Bronchial epithelial cell (primary cell): ENCODE measurements at regions not wholly inside any gene's neighbourhood (a gene's known extent, or its start where the extent isn't known, plus 50 kb on each side); places are given as distances from the start of the nearest gene placed in this dataset.

Experiments
- DNase-seq: peaks from one replicate; pipeline ENCODE4 v3.0.0-alpha.2; 2010; ENCODE audit warnings: low read depth
- FAIRE-seq: peaks from 2 replicates; lab custom pipeline; 2011; peaks lifted over from hg19 to GRCh38; lab: Jason Lieb, UNC
- H3K27me3 ChIP-seq: 2 replicates; pipeline ENCODE4 v1.5.1; 2011; ENCODE audit warnings: low read length; ENCODE audit not compliant: control insufficient read depth, insufficient read depth
- H3K36me3 ChIP-seq: 2 replicates; pipeline ENCODE4 v1.5.1; 2011; ENCODE audit warnings: low read length; ENCODE audit not compliant: control insufficient read depth, insufficient read depth
- H3K4me3 ChIP-seq: 2 replicates; pipeline ENCODE4 v1.5.1; 2011; ENCODE audit warnings: mild to moderate bottlenecking, low read depth, low read length, control low read depth
- CTCF ChIP-seq: IDR thresholded peaks from 2 replicates; pipeline ENCODE4 v1.5.1; 2011; ENCODE audit warnings: mild to moderate bottlenecking, moderate library complexity, low read length, control low read depth, inconsistent platforms; ENCODE audit not compliant: insufficient read depth, severe bottlenecking

GRCh38 chr16:56013962-56014552 is 138.9 kb upstream of the CES5A start:
- no peaks in the 10 kb centered on the region for H3K27me3 ChIP-seq
- no peaks in the 10 kb centered on the region for H3K36me3 ChIP-seq
- TF ChIP-seq CTCF, result no peak
- H3K4me3 ChIP-seq, result no peak overlapping the region
- FAIRE-seq, result no peak
- peak; percentile 27 for DNase-seq

DNA sequence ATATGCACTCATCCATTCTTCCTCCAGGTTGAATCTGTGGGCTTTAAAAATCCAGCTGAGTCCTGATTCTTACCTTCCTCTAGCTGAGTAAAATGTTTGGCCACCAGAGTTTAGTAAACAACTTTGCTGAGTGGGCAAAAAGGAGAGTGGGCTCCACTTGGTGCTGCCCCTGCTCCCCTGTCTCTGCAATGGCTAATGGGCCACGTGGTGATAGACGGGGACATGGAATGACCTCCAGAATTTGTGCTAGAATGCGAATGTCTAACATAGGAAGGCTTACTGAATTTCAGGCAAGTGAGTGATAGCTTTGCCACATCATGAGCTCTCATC is 137.3 kb upstream of the CES5A start:
- no peak for TF ChIP-seq CTCF
- Histone ChIP-seq H3K4me3 (no peak overlapping the region), H3K27me3 (no peaks in the 10 kb centered on the region), H3K36me3 (no peaks in the 10 kb centered on the region)
- DNase-seq (no peak), FAIRE-seq (no peak)

GRCh38 chr16:56011808-56012481 is 136.8 kb upstream of the CES5A start:
- no peak overlapping the region for H3K4me3 ChIP-seq
- peak; percentile 7 for FAIRE-seq

GRCh38 chr16:56005958-56006357 is 130.8 kb upstream of the CES5A start:
- DNase-seq, result no peak
- TF ChIP-seq CTCF, result no peak
- no peaks in the 10 kb centered on the region for H3K27me3 ChIP-seq
- H3K4me3 ChIP-seq, result no peak overlapping the region
- no peak for FAIRE-seq
- no peaks in the 10 kb centered on the region for H3K36me3 ChIP-seq

More at GRCh38 chr16:56011808-56012481, 136.8 kb upstream of the CES5A start:
- TF ChIP-seq CTCF, result no peak
- H3K36me3 ChIP-seq, result no peaks in the 10 kb centered on the region
- DNase-seq, result no peak
- H3K27me3 ChIP-seq, result no peaks in the 10 kb centered on the region

- Histone ChIP-seq H3K27me3 (no peaks in the 10 kb centered on the region), H3K4me3 (no peak overlapping the region), H3K36me3 (no peaks in the 10 kb centered on the region)
- TF ChIP-seq CTCF, result no peak
- no peak for FAIRE-seq
- DNase-seq, result no peak
These were observed 124.5 kb upstream of the CES5A start for GRCh38 chr16:55999683-56000082.

DNA sequence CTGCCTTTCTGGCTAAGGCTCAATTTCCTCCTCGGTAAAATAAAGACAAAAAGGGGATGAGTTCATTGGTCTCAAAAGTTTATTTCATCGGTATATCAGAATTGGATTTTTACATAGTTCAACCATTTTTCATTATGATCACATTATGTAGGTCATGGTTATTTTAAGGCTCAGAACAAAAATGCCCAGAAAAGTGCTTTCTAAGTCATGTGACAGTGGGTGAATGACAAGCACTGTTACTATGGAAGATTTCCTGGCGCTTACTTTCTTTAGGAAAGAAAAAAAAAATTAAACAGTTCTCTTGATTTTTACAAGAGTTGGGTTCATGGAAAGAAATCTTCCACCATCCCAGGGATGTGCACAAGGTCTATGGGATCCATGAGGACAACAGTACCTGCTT is 117.9 kb upstream of the CES5A start:
- no peak for DNase-seq
- no peaks in the 10 kb centered on the region for H3K36me3 ChIP-seq
- H3K27me3 ChIP-seq, result no peaks in the 10 kb centered on the region
- FAIRE-seq, result no peak
- no peak for TF ChIP-seq CTCF
- H3K4me3 ChIP-seq, result no peak overlapping the region
